HEK293T (cell line): ENCODE measurements at regions not wholly inside any gene's neighbourhood (a gene's known extent, or its start where the extent isn't known, plus 50 kb on each side); places are given as distances from the start of the nearest gene placed in this dataset.

Experiments used
- CTCF ChIA-PET: fragments of 350-600 bp; formaldehyde crosslinking; extraction: SDS; loops from one replicate; lab custom pipeline; 2021; ENCODE audit warnings: antibody characterized with exemption, inconsistent platforms; lab: Yijun Ruan, JAX
- POLR2A ChIA-PET: fragments of 350-600 bp; formaldehyde crosslinking; extraction: SDS; loops from one replicate; lab custom pipeline; 2020; ENCODE audit warnings: antibody characterized with exemption, inconsistent platforms; lab: Yijun Ruan, JAX
- DNase-seq: peaks from one replicate; pipeline ENCODE4 v3.0.0; 2012; ENCODE audit warnings: mixed read lengths; ENCODE audit errors: extremely low spot score
- ARNT ChIP-seq: fragments of 450-650 bp; IDR thresholded peaks from 2 replicates; pipeline ENCODE4 v1.6.1; 2017; ENCODE audit warnings: mild to moderate bottlenecking
- BHLHE40 ChIP-seq: fragments of 450-650 bp; IDR thresholded peaks from 2 replicates; pipeline ENCODE4 v1.6.1; 2016; ENCODE audit warnings: mild to moderate bottlenecking, moderate library complexity, borderline replicate concordance
- CTBP1 ChIP-seq: fragments of 450-650 bp; IDR thresholded peaks from 2 replicates; pipeline ENCODE4 v1.6.1; 2016; ENCODE audit warnings: borderline replicate concordance
- ELF4 ChIP-seq: fragments of 450-650 bp; IDR thresholded peaks from 2 replicates; pipeline ENCODE4 v1.6.1; 2017; ENCODE audit warnings: antibody characterized with exemption
- FOXA1 ChIP-seq: fragments of 450-650 bp; IDR thresholded peaks from 2 replicates; pipeline ENCODE4 v1.6.1; 2016; ENCODE audit warnings: mild to moderate bottlenecking
- FOXK2 ChIP-seq: fragments of 450-650 bp; IDR thresholded peaks from 2 replicates; pipeline ENCODE4 v1.6.1; 2016; ENCODE audit warnings: mild to moderate bottlenecking
- FOXM1 ChIP-seq: fragments of 450-650 bp; IDR thresholded peaks from 2 replicates; pipeline ENCODE4 v1.6.1; 2017; ENCODE audit warnings: mild to moderate bottlenecking, borderline replicate concordance
- HDGF ChIP-seq: fragments of 450-650 bp; IDR thresholded peaks from 2 replicates; pipeline ENCODE4 v1.6.1; 2017; ENCODE audit warnings: antibody characterized with exemption, borderline replicate concordance
- L3MBTL2 ChIP-seq: fragments of 450-650 bp; conservative IDR thresholded peaks from 2 replicates; pipeline ENCODE4 v1.6.1; 2016; ENCODE audit warnings: mild to moderate bottlenecking
- LEF1 ChIP-seq: fragments of 450-650 bp; IDR thresholded peaks from 2 replicates; pipeline ENCODE4 v1.6.1; 2017; ENCODE audit warnings: mild to moderate bottlenecking, borderline replicate concordance
- NFRKB ChIP-seq: fragments of 450-650 bp; IDR thresholded peaks from 2 replicates; pipeline ENCODE4 v1.6.1; 2016; ENCODE audit warnings: mild to moderate bottlenecking, moderate library complexity
- PKNOX1 ChIP-seq: fragments of 450-650 bp; IDR thresholded peaks from 2 replicates; pipeline ENCODE4 v1.6.1; 2016
- SP1 ChIP-seq: fragments of 450-650 bp; IDR thresholded peaks from 2 replicates; pipeline ENCODE4 v1.6.1; 2017
- SUZ12 ChIP-seq: fragments of 450-650 bp; IDR thresholded peaks from 2 replicates; pipeline ENCODE4 v1.6.1; 2016; ENCODE audit warnings: mild to moderate bottlenecking
- TARDBP ChIP-seq: fragments of 450-650 bp; IDR thresholded peaks from 2 replicates; pipeline ENCODE4 v1.6.1; 2016
- ZNF384 ChIP-seq: fragments of 450-650 bp; IDR thresholded peaks from 2 replicates; pipeline ENCODE4 v1.6.1; 2016

- DNase-seq: no peak
- CTCF ChIA-PET: no interaction called here
- TF ChIP-seq ZNF384 (no peak), TARDBP (no peak), NFRKB (no peak), CTBP1 (no peak), FOXM1 (no peak), L3MBTL2 (no peak), FOXK2 (no peak), LEF1 (no peak), ARNT (no peak)
- POLR2A ChIA-PET: no interaction called here
These were observed 410.0 kb upstream of the KCNH7 start for GRCh38 chr2:163248376-163249253.

GRCh38 chr2:163247847-163248220 is 409.3 kb upstream of the KCNH7 start:
- no peak for TF ChIP-seq L3MBTL2
- TF ChIP-seq TARDBP: no peak
- no peak for TF ChIP-seq LEF1
- no peak for TF ChIP-seq ZNF384
- no peak for TF ChIP-seq CTBP1
- no peak for TF ChIP-seq FOXA1
- TF ChIP-seq NFRKB: no peak
- TF ChIP-seq HDGF: no peak
- TF ChIP-seq ARNT: no peak
- no peak for TF ChIP-seq SP1
- no peak for TF ChIP-seq BHLHE40
- no peak for TF ChIP-seq SUZ12
- TF ChIP-seq FOXK2: no peak
- no peak for TF ChIP-seq ELF4
- no peak for TF ChIP-seq PKNOX1
- no peak for TF ChIP-seq FOXM1
- no peak for DNase-seq
- ChIA-PET POLR2A (no interaction called here), CTCF (no interaction called here)

- DNase-seq: peak; percentile 11
- ChIA-PET CTCF (no interaction called here), POLR2A (no interaction called here)
- TF ChIP-seq SP1 (no peak), FOXK2 (no peak), ELF4 (no peak), L3MBTL2 (no peak), FOXA1 (no peak), TARDBP (no peak), FOXM1 (no peak), SUZ12 (no peak), BHLHE40 (no peak)
These were observed 408.7 kb upstream of the KCNH7 start for GRCh38 chr2:163247156-163247846.

- ChIA-PET POLR2A (no interaction called here), CTCF (no interaction called here)
- no peak for TF ChIP-seq ARNT
- TF ChIP-seq HDGF: no peak
- TF ChIP-seq ZNF384: no peak
- TF ChIP-seq FOXM1: no peak
- TF ChIP-seq BHLHE40: no peak
- no peak for TF ChIP-seq L3MBTL2
- TF ChIP-seq LEF1: no peak
- no peak for DNase-seq
These were observed 407.6 kb upstream of the KCNH7 start for GRCh38 chr2:163246135-163246534.

- no peak for DNase-seq
- ChIA-PET POLR2A (no interaction called here), CTCF (no interaction called here)
- no peak for TF ChIP-seq PKNOX1
- no peak for TF ChIP-seq FOXM1
- TF ChIP-seq ELF4: no peak
- no peak for TF ChIP-seq TARDBP
- no peak for TF ChIP-seq FOXA1
These were observed 398.0 kb upstream of the KCNH7 start for GRCh38 chr2:163236553-163236952.

GRCh38 chr2:163231666-163232065 is 393.1 kb upstream of the KCNH7 start:
- no peak for TF ChIP-seq ELF4
- no peak for TF ChIP-seq PKNOX1
- TF ChIP-seq FOXA1: no peak
- TF ChIP-seq FOXK2: no peak
- no peak for TF ChIP-seq L3MBTL2
- TF ChIP-seq BHLHE40: no peak
- no peak for TF ChIP-seq TARDBP
- no peak for TF ChIP-seq HDGF
- no peak for TF ChIP-seq ARNT
- TF ChIP-seq SP1: no peak
- TF ChIP-seq LEF1: no peak
- no peak for TF ChIP-seq CTBP1
- ChIA-PET POLR2A (no interaction called here), CTCF (no interaction called here)
- DNase-seq: no peak
